GM19240 (cell line): ENCODE measurements at regions not wholly inside any gene's neighbourhood (a gene's known extent, or its start where the extent isn't known, plus 50 kb on each side); places are given as distances from the start of the nearest gene placed in this dataset.

Source experiments
- DNase-seq: peaks from one replicate; pipeline ENCODE4 v3.0.0; 2011; ENCODE audit warnings: low spot score; ENCODE audit not compliant: insufficient read length

GRCh38 chr11:95358511-95359340 is 127.7 kb upstream of the SESN3 start:
- no peak for DNase-seq

GRCh38 chr11:95354304-95354703 is 123.3 kb upstream of the SESN3 start:
- DNase-seq, result no peak

GRCh38 chr11:95353706-95354105 is 122.7 kb upstream of the SESN3 start:
- DNase-seq, result no peak

GRCh38 chr11:95352733-95353346 is 121.8 kb upstream of the SESN3 start:
- no peak for DNase-seq

- DNase-seq, result no peak
Measured at GRCh38 chr11:95349345-95349942, 118.4 kb upstream of the SESN3 start.

- DNase-seq, result no peak
Measured at GRCh38 chr11:95346265-95346664, 115.3 kb upstream of the SESN3 start.

GRCh38 chr11:95345651-95346050 is 114.6 kb upstream of the SESN3 start:
- no peak for DNase-seq

GRCh38 chr11:95344932-95345642 is 114.1 kb upstream of the SESN3 start:
- no peak for DNase-seq

- DNase-seq, result no peak
Measured at GRCh38 chr11:95341221-95341620, 110.2 kb upstream of the SESN3 start.

GRCh38 chr11:95339086-95339901 is 108.3 kb upstream of the SESN3 start:
- DNase-seq, result no peak

GRCh38 chr11:95338430-95338991 is 107.5 kb upstream of the SESN3 start:
- no peak for DNase-seq

GRCh38 chr11:95337972-95338429 is 107.0 kb upstream of the SESN3 start:
- no peak for DNase-seq

- DNase-seq, result peak; percentile 55
Measured at GRCh38 chr11:95337175-95337957, 106.4 kb upstream of the SESN3 start.

- DNase-seq, result no peak
Measured at GRCh38 chr11:95335989-95336388, 105.0 kb upstream of the SESN3 start.

GRCh38 chr11:95331161-95331560 is 100.2 kb upstream of the SESN3 start:
- no peak for DNase-seq

- DNase-seq, result no peak
Measured at GRCh38 chr11:95330302-95330701, 99.3 kb upstream of the SESN3 start.

- no peak for DNase-seq
Measured at GRCh38 chr11:95327273-95327948, 96.4 kb upstream of the SESN3 start.

GRCh38 chr11:95325777-95326258 is 94.8 kb upstream of the SESN3 start:
- DNase-seq, result no peak

- no peak for DNase-seq
Measured at GRCh38 chr11:95324826-95325225, 93.8 kb upstream of the SESN3 start.
